Breast epithelium (tissue), 3 donors: ENCODE measurements at regions not wholly inside any gene's neighbourhood (a gene's known extent, or its start where the extent isn't known, plus 50 kb on each side); places are given as distances from the start of the nearest gene placed in this dataset.

ENCODE experiments used
- POLR2A ChIP-seq: fragments of 450-650 bp; IDR thresholded peaks from one replicate; pipeline ENCODE4 v1.6.1; 2016; ENCODE audit warnings: antibody characterized with exemption, mild to moderate bottlenecking, moderate library complexity
- POLR2AphosphoS5 ChIP-seq, 3 donors: sonication (generic); formaldehyde crosslinking; IDR thresholded peaks; one replicate each; pipeline ENCODE4 v1.6.1; 2017; ENCODE audit warnings: antibody characterized with exemption in 3 of 3
- TF ChIP-seq, protein P1 (sequence below), 3 donors: fragments of 450-650 bp; IDR thresholded peaks; one replicate each; pipeline ENCODE4 v1.5.1; 2016 to 2017; ENCODE audit warnings: antibody characterized with exemption in 3 of 3, mild to moderate bottlenecking in 3 of 3, moderate library complexity in 3 of 3

DNA sequence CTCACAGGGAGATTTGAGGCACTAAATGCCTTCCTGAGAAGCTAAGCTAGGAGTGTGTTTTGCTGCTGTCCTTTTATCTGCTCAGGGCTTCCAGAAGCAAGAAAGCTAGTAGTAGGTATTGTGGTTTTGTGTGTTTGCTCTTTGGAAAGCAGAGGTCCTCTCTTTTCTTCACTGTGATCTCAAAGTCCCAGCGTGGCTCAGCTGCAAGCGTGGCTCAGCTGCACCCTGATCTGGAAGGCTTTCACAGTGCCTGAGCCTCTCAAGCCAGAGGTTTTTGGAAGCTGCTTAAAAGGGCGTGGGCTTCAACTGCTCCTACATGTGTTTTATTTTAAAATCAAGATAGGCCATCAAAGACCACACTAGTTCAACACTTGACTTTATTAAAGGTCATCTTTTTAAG lies 337.4 kb upstream of the RGS6 start:
- TF ChIP-seq, protein P1, sequence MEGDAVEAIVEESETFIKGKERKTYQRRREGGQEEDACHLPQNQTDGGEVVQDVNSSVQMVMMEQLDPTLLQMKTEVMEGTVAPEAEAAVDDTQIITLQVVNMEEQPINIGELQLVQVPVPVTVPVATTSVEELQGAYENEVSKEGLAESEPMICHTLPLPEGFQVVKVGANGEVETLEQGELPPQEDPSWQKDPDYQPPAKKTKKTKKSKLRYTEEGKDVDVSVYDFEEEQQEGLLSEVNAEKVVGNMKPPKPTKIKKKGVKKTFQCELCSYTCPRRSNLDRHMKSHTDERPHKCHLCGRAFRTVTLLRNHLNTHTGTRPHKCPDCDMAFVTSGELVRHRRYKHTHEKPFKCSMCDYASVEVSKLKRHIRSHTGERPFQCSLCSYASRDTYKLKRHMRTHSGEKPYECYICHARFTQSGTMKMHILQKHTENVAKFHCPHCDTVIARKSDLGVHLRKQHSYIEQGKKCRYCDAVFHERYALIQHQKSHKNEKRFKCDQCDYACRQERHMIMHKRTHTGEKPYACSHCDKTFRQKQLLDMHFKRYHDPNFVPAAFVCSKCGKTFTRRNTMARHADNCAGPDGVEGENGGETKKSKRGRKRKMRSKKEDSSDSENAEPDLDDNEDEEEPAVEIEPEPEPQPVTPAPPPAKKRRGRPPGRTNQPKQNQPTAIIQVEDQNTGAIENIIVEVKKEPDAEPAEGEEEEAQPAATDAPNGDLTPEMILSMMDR (IDR thresholded peaks at IDR 0.05), result no peak
- TF ChIP-seq POLR2AphosphoS5 (IDR thresholded peaks at IDR 0.05) (no peak), POLR2A (no peak)
